ENCODE measurements at regions not wholly inside any gene's neighbourhood (a gene's known extent, or its start where the extent isn't known, plus 50 kb on each side); places are given as distances from the start of the nearest gene placed in this dataset.
"Not testable (repeated sequence)": the region's sequence is repeated elsewhere in the genome, so short reads cannot be mapped to it uniquely, and the experiment has no call there.

DNA sequence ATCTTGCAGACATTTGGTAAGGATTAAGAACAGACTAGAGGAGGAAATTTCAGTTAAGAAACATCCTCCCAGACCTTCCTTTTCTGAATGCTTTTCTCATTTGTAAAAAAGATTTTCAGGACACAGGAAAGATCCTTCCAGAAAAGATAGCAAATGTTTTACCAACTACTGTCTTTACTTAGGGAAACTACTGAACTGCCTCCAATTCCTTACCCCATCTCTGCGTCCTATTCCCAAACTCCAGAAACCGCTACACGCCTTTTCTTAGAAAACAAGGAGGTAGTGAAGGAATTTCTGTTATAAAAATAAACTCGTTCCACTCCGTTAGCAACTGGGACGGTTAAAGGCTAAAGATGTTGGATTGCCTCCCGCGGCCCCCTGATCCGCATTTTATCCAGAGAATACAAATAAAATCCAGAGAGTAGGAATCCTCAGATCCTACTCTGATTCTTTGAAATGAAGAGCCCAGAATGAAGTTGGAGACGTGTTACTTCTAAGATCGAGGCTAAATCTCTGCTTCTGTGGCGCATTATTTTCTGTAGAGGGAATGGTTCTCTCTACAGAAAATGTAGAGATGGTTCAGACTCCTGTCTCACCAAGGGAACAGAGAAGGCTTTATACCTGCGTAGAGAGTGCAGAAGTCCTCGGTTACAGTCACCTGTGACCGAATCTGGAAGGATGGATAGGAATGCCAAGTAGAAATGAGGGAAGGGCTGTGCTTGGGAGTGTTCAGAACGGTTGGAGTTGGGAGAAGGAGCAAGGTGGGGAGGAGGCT, 133.0 kb downstream of the GPX5 start:
- DNase-seq (ENCODE audit: low read depth), result no peak

DNA sequence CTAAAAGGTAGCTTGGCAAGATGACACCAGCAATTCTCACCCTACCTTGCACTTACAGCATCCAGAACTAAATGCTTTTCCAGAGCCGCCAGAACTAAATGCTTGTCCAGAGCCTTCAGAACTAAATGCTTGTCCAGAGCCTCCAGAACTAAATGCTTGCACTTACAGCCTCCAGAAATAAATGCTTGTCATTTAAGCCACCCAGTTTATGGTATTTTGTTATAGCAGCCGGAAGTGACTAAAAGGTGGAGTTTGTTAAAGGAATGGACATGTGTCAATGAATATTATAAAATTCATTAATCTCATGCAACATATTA, 133.5 kb downstream of the GPX5 start:
- DNase-seq (ENCODE audit: low read depth), result no peak

GRCh38 chr6:28661097-28661713, 135.5 kb downstream of the GPX5 start:
- DNase-seq (ENCODE audit: low read depth), result no peak

GRCh38 chr6:28664870-28665396, 139.3 kb downstream of the GPX5 start:
- no peak for DNase-seq (ENCODE audit: low read depth)

GRCh38 chr6:28673417-28673786, 147.7 kb downstream of the GPX5 start:
- no peak for DNase-seq (ENCODE audit: low read depth)

- DNase-seq (ENCODE audit: low read depth), result peak; percentile 54
These were observed 148.3 kb downstream of the GPX5 start for GRCh38 chr6:28673787-28674671.

DNA sequence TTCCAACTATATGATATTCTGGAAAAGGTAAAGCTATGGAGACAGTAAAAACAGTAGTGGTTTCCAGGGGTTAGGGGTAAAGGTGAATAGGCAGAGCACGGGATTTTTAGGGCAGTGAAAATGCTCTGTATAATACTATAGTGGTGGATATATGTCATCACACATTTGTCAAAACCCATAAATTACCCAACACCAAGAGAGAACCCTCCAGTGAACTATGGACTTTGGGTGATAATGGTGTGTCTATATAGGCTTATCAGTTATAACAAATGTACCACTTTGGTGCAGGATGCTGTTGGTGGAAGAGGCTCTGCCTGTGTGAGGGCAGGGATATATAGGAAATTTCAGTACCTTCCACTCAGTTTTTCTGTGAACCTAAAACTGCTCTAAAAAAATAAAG, 149.9 kb downstream of the GPX5 start:
- DNase-seq (ENCODE audit: low read depth), result no peak

DNA sequence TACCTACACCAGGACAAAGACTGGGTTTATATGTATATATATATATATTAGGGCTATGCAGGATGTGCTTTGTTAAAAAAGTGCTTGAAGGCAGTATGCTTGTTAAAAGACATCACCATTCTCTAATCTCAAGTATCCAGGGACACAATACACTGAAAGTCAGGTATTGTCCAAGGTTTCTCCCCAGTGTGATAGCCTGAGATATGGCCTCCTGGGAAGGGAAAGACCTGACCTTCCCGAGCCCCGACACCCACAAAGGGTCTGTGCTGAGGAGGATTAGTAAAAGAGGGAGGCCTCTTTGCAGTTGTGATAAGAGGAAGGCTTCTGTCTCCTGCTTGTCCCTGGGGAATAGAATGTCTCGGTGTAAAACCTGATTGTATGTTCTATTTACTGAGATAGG, 156.9 kb downstream of the GPX5 start:
- no peak for DNase-seq (ENCODE audit: low read depth)

- DNase-seq (ENCODE audit: low read depth), result not testable (repeated sequence)
These were observed 157.4 kb downstream of the GPX5 start for GRCh38 chr6:28682956-28683685.

GRCh38 chr6:28683945-28684538, 158.4 kb downstream of the GPX5 start:
- no peak for DNase-seq (ENCODE audit: low read depth)

- not testable (repeated sequence) for DNase-seq (ENCODE audit: low read depth)
These were observed 160.3 kb downstream of the GPX5 start for GRCh38 chr6:28685960-28686359.

- peak; percentile 42 for DNase-seq (ENCODE audit: low read depth)
These were observed 160.9 kb downstream of the GPX5 start for GRCh38 chr6:28686446-28687027.

GRCh38 chr6:28687309-28687981, 161.8 kb downstream of the GPX5 start:
- not testable (repeated sequence) for DNase-seq (ENCODE audit: low read depth)

GRCh38 chr6:28691991-28692390, 166.3 kb downstream of the GPX5 start:
- not testable (repeated sequence) for DNase-seq (ENCODE audit: low read depth)

DNA sequence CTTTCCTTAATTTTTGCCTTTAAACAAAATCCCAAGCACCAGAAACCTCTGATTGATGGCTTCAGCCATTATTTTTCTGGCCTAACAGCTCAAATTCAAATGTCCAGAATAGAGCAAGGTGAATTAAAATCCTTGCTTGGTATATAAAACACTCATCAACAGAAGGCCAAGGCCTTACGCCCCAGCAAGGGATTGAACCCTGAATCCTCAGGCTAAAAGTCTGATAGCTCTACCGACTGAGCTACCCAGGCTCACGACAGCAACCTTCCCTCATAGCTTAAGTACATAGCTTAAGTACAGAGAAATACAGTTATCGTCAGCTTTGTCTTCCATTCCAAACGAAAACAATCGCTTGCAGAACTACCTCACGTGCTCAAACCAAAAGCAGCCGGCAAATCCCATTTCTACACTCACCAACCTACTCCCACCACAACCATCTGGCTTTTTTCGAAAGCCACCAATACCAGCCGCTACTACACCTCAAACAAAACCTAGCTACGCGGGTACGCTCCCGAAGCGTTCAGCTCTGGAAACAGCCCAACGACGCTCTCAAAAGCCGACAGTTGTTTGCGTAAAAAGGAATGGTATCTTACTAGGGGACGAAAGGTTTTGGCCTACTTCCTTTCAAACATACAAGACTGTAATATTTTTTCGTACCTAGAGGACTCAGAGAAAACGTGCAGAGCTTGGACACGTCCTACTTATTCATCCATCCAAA, 167.5 kb downstream of the GPX5 start:
- no peak for DNase-seq (ENCODE audit: low read depth)

GRCh38 chr6:28693751-28694443, 168.2 kb downstream of the GPX5 start:
- DNase-seq (ENCODE audit: low read depth), result no peak

- no peak for DNase-seq (ENCODE audit: low read depth)
These were observed 170.0 kb downstream of the GPX5 start for GRCh38 chr6:28695715-28696114.

GRCh38 chr6:28696167-28696566, 170.5 kb downstream of the GPX5 start:
- no peak for DNase-seq (ENCODE audit: low read depth)

GRCh38 chr6:28696682-28697081, 171.0 kb downstream of the GPX5 start:
- DNase-seq (ENCODE audit: low read depth), result no peak
